GM20000 (cell line): ENCODE measurements at regions not wholly inside any gene's neighbourhood (a gene's known extent, or its start where the extent isn't known, plus 50 kb on each side); places are given as distances from the start of the nearest gene placed in this dataset.

Source experiments
- DNase-seq: peaks from one replicate; pipeline ENCODE4 v3.0.0; 2012; ENCODE audit warnings: low spot score
- TF ChIP-seq, protein P1 (sequence below): IDR thresholded peaks from 2 replicates; pipeline ENCODE4 v1.5.1; 2012; ENCODE audit warnings: mild to moderate bottlenecking, control low read depth; ENCODE audit errors: extremely low read depth, missing control alignments

GRCh38 chr1:5318143-5318816 lies 663.9 kb downstream of the AJAP1 start:
- TF ChIP-seq, protein P1, sequence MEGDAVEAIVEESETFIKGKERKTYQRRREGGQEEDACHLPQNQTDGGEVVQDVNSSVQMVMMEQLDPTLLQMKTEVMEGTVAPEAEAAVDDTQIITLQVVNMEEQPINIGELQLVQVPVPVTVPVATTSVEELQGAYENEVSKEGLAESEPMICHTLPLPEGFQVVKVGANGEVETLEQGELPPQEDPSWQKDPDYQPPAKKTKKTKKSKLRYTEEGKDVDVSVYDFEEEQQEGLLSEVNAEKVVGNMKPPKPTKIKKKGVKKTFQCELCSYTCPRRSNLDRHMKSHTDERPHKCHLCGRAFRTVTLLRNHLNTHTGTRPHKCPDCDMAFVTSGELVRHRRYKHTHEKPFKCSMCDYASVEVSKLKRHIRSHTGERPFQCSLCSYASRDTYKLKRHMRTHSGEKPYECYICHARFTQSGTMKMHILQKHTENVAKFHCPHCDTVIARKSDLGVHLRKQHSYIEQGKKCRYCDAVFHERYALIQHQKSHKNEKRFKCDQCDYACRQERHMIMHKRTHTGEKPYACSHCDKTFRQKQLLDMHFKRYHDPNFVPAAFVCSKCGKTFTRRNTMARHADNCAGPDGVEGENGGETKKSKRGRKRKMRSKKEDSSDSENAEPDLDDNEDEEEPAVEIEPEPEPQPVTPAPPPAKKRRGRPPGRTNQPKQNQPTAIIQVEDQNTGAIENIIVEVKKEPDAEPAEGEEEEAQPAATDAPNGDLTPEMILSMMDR, result no peak
- no peak for DNase-seq

GRCh38 chr1:5317391-5317790 lies 663.0 kb downstream of the AJAP1 start:
- DNase-seq, result no peak
- TF ChIP-seq, protein P1, result no peak

DNA sequence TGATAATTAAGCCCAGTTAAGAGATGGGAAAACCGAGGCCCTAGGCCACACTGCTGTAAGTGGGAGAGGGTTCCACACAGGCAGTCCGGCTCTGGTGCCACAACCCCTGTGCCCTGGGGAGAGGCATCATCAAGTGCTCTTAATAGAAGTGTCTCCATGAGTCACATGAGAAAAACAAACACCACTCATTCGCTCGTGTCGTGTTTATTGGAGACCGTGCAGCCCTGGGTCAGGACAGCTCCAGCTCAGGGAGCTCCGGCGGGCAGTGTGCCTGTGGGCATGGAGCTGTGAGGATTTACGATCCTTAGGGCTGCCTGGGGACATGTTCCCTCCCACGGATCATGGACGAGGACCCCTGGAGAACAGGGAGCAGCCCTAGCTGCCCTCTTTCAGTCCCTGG lies 658.5 kb downstream of the AJAP1 start:
- TF ChIP-seq, protein P1, result no peak

DNA sequence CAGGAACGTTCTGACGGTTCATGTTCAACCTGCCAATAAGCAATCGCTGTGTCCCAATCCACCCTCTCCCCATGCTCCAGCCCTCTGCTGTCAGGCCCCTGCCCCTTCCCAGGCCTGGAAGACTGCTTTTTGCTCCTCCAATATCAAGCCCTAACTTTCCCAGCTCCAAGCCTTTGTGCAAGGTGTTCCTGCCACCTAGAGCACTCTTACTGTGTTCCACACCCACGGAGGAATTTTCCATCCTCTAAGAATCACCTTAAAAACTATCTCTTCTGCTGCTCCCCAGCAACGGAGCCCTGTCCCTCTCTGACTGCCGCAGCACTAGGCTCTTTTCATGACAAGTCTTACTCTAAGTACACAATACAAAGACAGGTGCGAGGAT lies 657.9 kb downstream of the AJAP1 start:
- TF ChIP-seq, protein P1, result no peak
- DNase-seq, result no peak

More for the DNA sequence above, 658.5 kb downstream of the AJAP1 start:
- DNase-seq, result no peak

GRCh38 chr1:5311634-5312292 lies 657.4 kb downstream of the AJAP1 start:
- TF ChIP-seq, protein P1, result no peak
- DNase-seq, result no peak

GRCh38 chr1:5311147-5311546 lies 656.7 kb downstream of the AJAP1 start:
- DNase-seq, result no peak
- TF ChIP-seq, protein P1, result no peak

DNA sequence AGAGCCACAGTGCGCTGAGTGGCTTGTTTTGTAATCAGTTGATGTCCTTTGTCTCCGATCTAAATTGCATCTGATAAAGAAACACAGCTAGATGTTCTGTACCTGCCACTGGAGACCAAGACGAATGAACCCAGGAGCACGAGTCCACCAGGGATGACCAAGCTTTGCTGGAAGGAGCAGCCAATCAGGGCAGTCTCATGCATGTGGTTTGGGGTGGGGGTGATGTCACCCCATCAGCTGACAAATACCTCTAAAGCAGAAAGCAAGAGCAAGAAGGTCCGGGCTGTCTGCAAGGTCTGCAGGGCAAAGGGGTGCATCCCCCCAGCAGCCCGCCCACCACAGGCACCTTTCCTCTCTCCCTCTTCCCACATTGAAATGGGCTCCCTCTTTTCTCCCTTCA lies 653.8 kb downstream of the AJAP1 start:
- DNase-seq, result no peak
- TF ChIP-seq, protein P1, result no peak
